SK-N-SH (cell line): ENCODE measurements at regions not wholly inside any gene's neighbourhood (a gene's known extent, or its start where the extent isn't known, plus 50 kb on each side); places are given as distances from the start of the nearest gene placed in this dataset.

Experiments used
- CTCF ChIA-PET: fragments of 300-600, 350-600 bp; formaldehyde crosslinking; extraction: SDS; loops from one replicate; lab custom pipeline; 2021; lab: Yijun Ruan, JAX
- POLR2A ChIA-PET: fragments of 350-600 bp; sonication (Branson Sonifier 250); formaldehyde crosslinking; extraction: SDS; loops from one replicate; lab custom pipeline; 2020; ENCODE audit warnings: antibody characterized with exemption, inconsistent platforms; lab: Yijun Ruan, JAX
- DNase-seq: peaks from one replicate; pipeline ENCODE4 v3.0.0; 2012
- H2AFZ ChIP-seq: fragments of 200-600 bp; sonication (generic); 2 replicates; pipeline ENCODE4 v1.8.1; 2016; ENCODE audit warnings: antibody characterized with exemption, mild to moderate bottlenecking, low read depth
- H3F3A ChIP-seq: fragments of 200-600 bp; sonication (generic); replicated peaks from 2 replicates; pipeline ENCODE3; 2016; ENCODE audit warnings: antibody characterized with exemption, mild to moderate bottlenecking; ENCODE audit not compliant: insufficient read depth
- H3K27ac ChIP-seq, 2 experiments: fragments of 200-500 bp in 1 of 2; fragments of 200-600 bp in 1 of 2; sonication (Bioruptor generic) in 1 of 2; sonication (generic), shearing (Covaris generic) in 1 of 2; 2 replicates each; pipeline versions ENCODE4 v1.5.1 to v1.6.1; 2014 to 2016; ENCODE audit warnings: low read depth in 2 of 2, inconsistent platforms in 1 of 2, low read length in 1 of 2, mild to moderate bottlenecking in 1 of 2, mixed read lengths in 1 of 2
- H3K27me3 ChIP-seq: fragments of 200-600 bp; sonication (generic), shearing (Covaris generic); 2 replicates; pipeline ENCODE4 v1.6.1; 2016; ENCODE audit warnings: mixed run types; ENCODE audit not compliant: insufficient read depth
- H3K36me3 ChIP-seq, 2 experiments: fragments of 200-500 bp in 1 of 2; fragments of 200-600 bp in 1 of 2; sonication (Bioruptor generic) in 1 of 2; sonication (generic) in 1 of 2; replicated peaks in 1 of 2; 2 replicates each; pipeline versions ENCODE3 to v1.5.1; 2014 to 2016; ENCODE audit warnings: low read length in 1 of 2, mild to moderate bottlenecking in 1 of 2; ENCODE audit not compliant: insufficient read depth in 2 of 2, control insufficient read depth in 1 of 2
- H3K4me1 ChIP-seq, 2 experiments: fragments of 200-500 bp in 1 of 2; fragments of 200-600 bp in 1 of 2; sonication (Bioruptor generic) in 1 of 2; sonication (generic), shearing (Covaris generic) in 1 of 2; 2 replicates each; pipeline versions ENCODE4 v1.5.1 to v1.6.1; 2014 to 2016; ENCODE audit warnings: low read depth in 1 of 2, low read length in 1 of 2, mixed run types in 1 of 2; ENCODE audit not compliant: insufficient read depth in 2 of 2, control insufficient read depth in 1 of 2
- H3K4me2 ChIP-seq: fragments of 200-600 bp; sonication (generic), shearing (Covaris generic); 2 replicates; pipeline ENCODE4 v1.6.1; 2017; ENCODE audit warnings: mixed run types
- H3K4me3 ChIP-seq, 2 experiments: fragments of 200-500 bp in 1 of 2; fragments of 200-600 bp in 1 of 2; sonication (Bioruptor generic) in 1 of 2; sonication (generic), shearing (Covaris generic) in 1 of 2; 2 replicates each; pipeline versions ENCODE4 v1.5.1 to v1.8.1; 2014 to 2016; ENCODE audit warnings: low read depth in 2 of 2, inconsistent platforms in 1 of 2, low read length in 1 of 2, mild to moderate bottlenecking in 1 of 2, mixed read lengths in 1 of 2, moderate library complexity in 1 of 2
- H3K79me2 ChIP-seq: fragments of 200-600 bp; sonication (generic); 2 replicates; pipeline ENCODE4 v1.8.1; 2017; ENCODE audit warnings: mild to moderate bottlenecking; ENCODE audit not compliant: insufficient read depth
- H3K9ac ChIP-seq: fragments of 200-600 bp; sonication (generic); 2 replicates; pipeline ENCODE4 v1.6.1; 2017; ENCODE audit warnings: mixed run types
- H3K9me2 ChIP-seq: fragments of 200-600 bp; sonication (generic); 2 replicates; pipeline ENCODE4 v1.6.1; 2017; ENCODE audit warnings: mixed run types
- H3K9me3 ChIP-seq: fragments of 200-600 bp; sonication (generic); 2 replicates; pipeline ENCODE4 v1.6.1; 2017; ENCODE audit warnings: mixed run types, mild to moderate bottlenecking, moderate library complexity
- H4K20me1 ChIP-seq: fragments of 200-600 bp; sonication (generic); 2 replicates; pipeline ENCODE4 v1.6.1; 2017; ENCODE audit warnings: mild to moderate bottlenecking, mixed run types; ENCODE audit not compliant: insufficient read depth
- EZH2phosphoT487 ChIP-seq: fragments of 200-600 bp; sonication (generic); IDR thresholded peaks from 2 replicates; pipeline ENCODE4 v1.6.1; 2017; ENCODE audit warnings: low read depth, mixed run types, mild to moderate bottlenecking, antibody characterized with exemption, moderate library complexity, borderline replicate concordance
- FOSL2 ChIP-seq: IDR thresholded peaks from 2 replicates; pipeline ENCODE4 v1.4.0; 2012; ENCODE audit warnings: low read depth, mild to moderate bottlenecking, moderate library complexity, borderline replicate concordance
- GABPA ChIP-seq: IDR thresholded peaks from 2 replicates; pipeline ENCODE4 v1.4.0; 2012; ENCODE audit warnings: low read depth, mild to moderate bottlenecking
- IRF3 ChIP-seq: fragments of 150-350 bp; IDR thresholded peaks from 2 replicates; pipeline ENCODE4 v1.6.1; 2016; ENCODE audit warnings: mild to moderate bottlenecking, low read depth, low read length
- MXI1 ChIP-seq: IDR thresholded peaks from 2 replicates; pipeline ENCODE4 v1.6.1; 2012; ENCODE audit warnings: mild to moderate bottlenecking, low read depth, low read length, improper control_type of control experiment
- NFIC ChIP-seq: IDR thresholded peaks from 2 replicates; pipeline ENCODE4 v1.4.0; 2012; ENCODE audit warnings: borderline replicate concordance
- NRF1 ChIP-seq: IDR thresholded peaks from 2 replicates; pipeline ENCODE4 v1.6.1; 2012; ENCODE audit warnings: low read depth, mild to moderate bottlenecking, low read length
- POLR2AphosphoS5 ChIP-seq: IDR thresholded peaks from 2 replicates; pipeline ENCODE4 v1.6.1; 2012; ENCODE audit warnings: low read depth, low read length
- RAD21 ChIP-seq: IDR thresholded peaks from 2 replicates; pipeline ENCODE4 v1.6.1; 2012; ENCODE audit warnings: mild to moderate bottlenecking, low read length
- RCOR1 ChIP-seq: fragments of 150-350 bp; IDR thresholded peaks from 2 replicates; pipeline ENCODE4 v1.6.1; 2017; ENCODE audit warnings: antibody characterized with exemption, low read length
- RXRA ChIP-seq: IDR thresholded peaks from 2 replicates; pipeline ENCODE4 v1.4.0; 2012; ENCODE audit warnings: low read depth, mild to moderate bottlenecking, borderline replicate concordance
- SIN3A ChIP-seq: IDR thresholded peaks from 2 replicates; pipeline ENCODE4 v1.6.1; 2012; ENCODE audit warnings: low read depth, mild to moderate bottlenecking, low read length, moderate library complexity, borderline replicate concordance
- TCF12 ChIP-seq: IDR thresholded peaks from 2 replicates; pipeline ENCODE4 v1.4.0; 2012
- TEAD4 ChIP-seq: IDR thresholded peaks from 2 replicates; pipeline ENCODE4 v1.4.0; 2012; ENCODE audit warnings: mild to moderate bottlenecking, borderline replicate concordance; ENCODE audit not compliant: insufficient read depth
- YY1 ChIP-seq: IDR thresholded peaks from 2 replicates; pipeline ENCODE4 v1.4.0; 2012; ENCODE audit warnings: low read depth, mild to moderate bottlenecking
- WGBS: methylation state at CpG from one replicate; pipeline ENCODE4 v1.1.6; 2017; ENCODE audit warnings: low lambda C conversion rate; 5-methylcytosine and 5-hydroxymethylcytosine counted together
- TF ChIP-seq, protein P1 (sequence below): IDR thresholded peaks from 2 replicates; pipeline ENCODE4 v1.4.0; 2012; ENCODE audit warnings: low read depth
- TF ChIP-seq, protein P2 (sequence below): IDR thresholded peaks from 2 replicates; pipeline ENCODE4; 2012
- TF ChIP-seq, protein P3 (sequence below): fragments of 200-600 bp; sonication (generic); IDR thresholded peaks from 2 replicates; pipeline ENCODE4 v1.6.1; 2017; ENCODE audit warnings: antibody characterized with exemption, mild to moderate bottlenecking, moderate library complexity

- H3K9ac ChIP-seq = no peak overlapping the region
- H3K27me3 ChIP-seq = no peaks in the 10 kb centered on the region
- no peak for DNase-seq
- no peak overlapping the region for H2AFZ ChIP-seq
- no peak overlapping the region for H3K4me2 ChIP-seq
- no peaks in the 10 kb centered on the region for H4K20me1 ChIP-seq
- TF ChIP-seq MXI1 = no peak
- TF ChIP-seq TEAD4 = no peak
- TF ChIP-seq FOSL2 = no peak
- TF ChIP-seq, protein P1, sequence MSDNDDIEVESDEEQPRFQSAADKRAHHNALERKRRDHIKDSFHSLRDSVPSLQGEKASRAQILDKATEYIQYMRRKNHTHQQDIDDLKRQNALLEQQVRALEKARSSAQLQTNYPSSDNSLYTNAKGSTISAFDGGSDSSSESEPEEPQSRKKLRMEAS = no peak
- no peak for TF ChIP-seq POLR2AphosphoS5
- TF ChIP-seq, all 33 proteins: peak for 0
- Histone ChIP-seq H3K27ac (no peak overlapping the region), H3K4me3 (no peak overlapping the region), H3K9me2 (no peaks in the 10 kb centered on the region), H3K4me1 (no peaks in the 10 kb centered on the region), H3F3A (no peaks in the 10 kb centered on the region), H3K9me3 (no peaks in the 10 kb centered on the region), H3K36me3 (no peaks in the 10 kb centered on the region), H3K79me2 (no peaks in the 10 kb centered on the region)
- CTCF ChIA-PET = no interaction called here
- 3% methylated on average over 4 of the region's 4 CpGs for WGBS
- POLR2A ChIA-PET = no interaction called here
These were observed 742.2 kb upstream of the TMPRSS15 start for GRCh38 chr21:19145682-19146293.

- Histone ChIP-seq H3K9me2 (no peaks in the 10 kb centered on the region), H3K36me3 (no peaks in the 10 kb centered on the region), H2AFZ (no peak overlapping the region), H3K9ac (no peak overlapping the region), H3K27me3 (no peaks in the 10 kb centered on the region), H3F3A (no peaks in the 10 kb centered on the region), H3K27ac (no peak overlapping the region), H3K4me1 (no peaks in the 10 kb centered on the region), H3K79me2 (no peaks in the 10 kb centered on the region), H3K9me3 (no peaks in the 10 kb centered on the region), H3K4me3 (no peak overlapping the region), H3K4me2 (no peak overlapping the region), H4K20me1 (no peaks in the 10 kb centered on the region)
- TF ChIP-seq NRF1 (no peak), NFIC (no peak)
- DNase-seq = no peak
- CTCF ChIA-PET = no interaction called here
- POLR2A ChIA-PET = no interaction called here
- WGBS = 0% methylated on average over 3 of the region's 3 CpGs
These were observed 744.5 kb upstream of the TMPRSS15 start for GRCh38 chr21:19148056-19148455.

DNA sequence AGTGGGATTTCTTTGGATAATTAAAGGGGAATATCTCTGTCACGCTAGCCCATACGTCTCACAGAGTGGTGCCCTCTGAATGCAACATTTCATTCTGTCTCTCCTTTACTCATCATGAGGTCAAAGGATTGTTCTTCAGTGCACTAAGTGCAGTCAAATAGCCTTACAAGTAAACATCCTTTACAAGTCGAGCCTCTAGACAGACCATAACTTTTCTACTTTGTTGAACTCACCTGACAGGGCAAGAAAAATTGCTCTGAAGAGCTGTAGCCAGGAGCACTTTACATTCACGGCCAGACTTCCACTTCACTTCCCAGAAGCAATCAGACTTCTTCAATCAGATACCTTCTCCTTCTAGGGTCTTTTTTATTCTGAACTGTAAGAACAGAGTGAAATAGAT is 768.0 kb upstream of the TMPRSS15 start:
- H3K4me3 ChIP-seq = no peak overlapping the region
- H3K4me2 ChIP-seq = no peak overlapping the region
- H3K27ac ChIP-seq = no peak overlapping the region
- 7% methylated on average over 4 of the region's 4 CpGs for WGBS
- ChIA-PET POLR2A (no interaction called here), CTCF (no interaction called here)
- H3K36me3 ChIP-seq = no peaks in the 10 kb centered on the region
- H3K9ac ChIP-seq = no peak overlapping the region
- no peaks in the 10 kb centered on the region for H3F3A ChIP-seq
- TF ChIP-seq, protein P2, sequence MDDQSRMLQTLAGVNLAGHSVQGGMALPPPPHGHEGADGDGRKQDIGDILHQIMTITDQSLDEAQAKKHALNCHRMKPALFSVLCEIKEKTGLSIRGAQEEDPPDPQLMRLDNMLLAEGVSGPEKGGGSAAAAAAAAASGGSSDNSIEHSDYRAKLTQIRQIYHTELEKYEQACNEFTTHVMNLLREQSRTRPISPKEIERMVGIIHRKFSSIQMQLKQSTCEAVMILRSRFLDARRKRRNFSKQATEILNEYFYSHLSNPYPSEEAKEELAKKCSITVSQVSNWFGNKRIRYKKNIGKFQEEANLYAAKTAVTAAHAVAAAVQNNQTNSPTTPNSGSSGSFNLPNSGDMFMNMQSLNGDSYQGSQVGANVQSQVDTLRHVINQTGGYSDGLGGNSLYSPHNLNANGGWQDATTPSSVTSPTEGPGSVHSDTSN = no peak
- TF ChIP-seq GABPA (no peak), EZH2phosphoT487 (no peak), RCOR1 (no peak), IRF3 (no peak), NRF1 (no peak), RXRA (no peak), RAD21 (no peak), POLR2AphosphoS5 (no peak), YY1 (no peak), TCF12 (no peak), SIN3A (no peak)
- TF ChIP-seq, protein P3, sequence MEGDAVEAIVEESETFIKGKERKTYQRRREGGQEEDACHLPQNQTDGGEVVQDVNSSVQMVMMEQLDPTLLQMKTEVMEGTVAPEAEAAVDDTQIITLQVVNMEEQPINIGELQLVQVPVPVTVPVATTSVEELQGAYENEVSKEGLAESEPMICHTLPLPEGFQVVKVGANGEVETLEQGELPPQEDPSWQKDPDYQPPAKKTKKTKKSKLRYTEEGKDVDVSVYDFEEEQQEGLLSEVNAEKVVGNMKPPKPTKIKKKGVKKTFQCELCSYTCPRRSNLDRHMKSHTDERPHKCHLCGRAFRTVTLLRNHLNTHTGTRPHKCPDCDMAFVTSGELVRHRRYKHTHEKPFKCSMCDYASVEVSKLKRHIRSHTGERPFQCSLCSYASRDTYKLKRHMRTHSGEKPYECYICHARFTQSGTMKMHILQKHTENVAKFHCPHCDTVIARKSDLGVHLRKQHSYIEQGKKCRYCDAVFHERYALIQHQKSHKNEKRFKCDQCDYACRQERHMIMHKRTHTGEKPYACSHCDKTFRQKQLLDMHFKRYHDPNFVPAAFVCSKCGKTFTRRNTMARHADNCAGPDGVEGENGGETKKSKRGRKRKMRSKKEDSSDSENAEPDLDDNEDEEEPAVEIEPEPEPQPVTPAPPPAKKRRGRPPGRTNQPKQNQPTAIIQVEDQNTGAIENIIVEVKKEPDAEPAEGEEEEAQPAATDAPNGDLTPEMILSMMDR = no peak
- H3K9me3 ChIP-seq = no peaks in the 10 kb centered on the region; the same call in 1 of the 2 replicates
- no peaks in the 10 kb centered on the region for H3K27me3 ChIP-seq
- no peak for DNase-seq
- no peaks in the 10 kb centered on the region for H3K79me2 ChIP-seq
- H4K20me1 ChIP-seq = no peaks in the 10 kb centered on the region
- no peaks in the 10 kb centered on the region for H3K9me2 ChIP-seq
- H2AFZ ChIP-seq = no peak overlapping the region
- no peaks in the 10 kb centered on the region for H3K4me1 ChIP-seq
